Panc1 (cell line): ENCODE measurements at regions not wholly inside any gene's neighbourhood (a gene's known extent, or its start where the extent isn't known, plus 50 kb on each side); places are given as distances from the start of the nearest gene placed in this dataset.

ENCODE experiments used
- CTCF ChIP-seq: fragments of 450-650 bp; IDR thresholded peaks from 2 replicates; pipeline ENCODE4 v1.5.1; 2017; ENCODE audit warnings: mild to moderate bottlenecking
- POLR2AphosphoS5 ChIP-seq: IDR thresholded peaks from 2 replicates; pipeline ENCODE4 v1.6.1; 2012; ENCODE audit warnings: mild to moderate bottlenecking, low read depth, low read length, moderate library complexity

DNA sequence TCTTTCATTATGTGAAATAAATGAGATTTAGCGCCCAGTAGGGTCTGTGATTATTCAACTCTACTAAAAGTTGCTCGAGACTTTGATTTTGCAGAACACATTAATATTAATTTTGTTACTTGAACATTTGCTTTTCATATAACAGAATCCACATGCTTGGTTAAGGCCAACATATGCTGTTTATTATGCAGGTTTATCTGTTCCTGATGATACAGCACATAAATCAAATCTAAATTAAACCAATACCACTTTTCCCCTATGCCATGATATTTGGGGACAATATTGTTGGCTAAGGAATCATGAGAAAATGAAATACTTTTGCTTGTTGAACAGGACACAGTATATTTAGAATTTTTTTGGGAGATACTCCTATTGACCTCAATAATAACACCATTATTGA lies 291.1 kb downstream of the USP25 start:
- TF ChIP-seq CTCF (no peak), POLR2AphosphoS5 (no peak)
